Inferior parietal cortex (tissue), 1 donor: ENCODE measurements at regions not wholly inside any gene's neighbourhood (a gene's known extent, or its start where the extent isn't known, plus 50 kb on each side); places are given as distances from the start of the nearest gene placed in this dataset.
"Not testable (repeated sequence)": the region's sequence is repeated elsewhere in the genome, so short reads cannot be mapped to it uniquely, and the experiment has no call there.

Experiments
- DNase-seq: peaks from one replicate; pipeline ENCODE4 v3.0.0-alpha.2; 2016; ENCODE audit errors: extremely low spot score

GRCh38 chr4:20196476-20196875 is 55.2 kb upstream of the SLIT2 start:
- no peak for DNase-seq

- no peak for DNase-seq
Observed at GRCh38 chr4:20195071-20195885, 56.4 kb upstream of the SLIT2 start.

GRCh38 chr4:20194123-20195013 is 57.3 kb upstream of the SLIT2 start:
- DNase-seq: no peak

GRCh38 chr4:20193141-20193936 is 58.4 kb upstream of the SLIT2 start:
- DNase-seq: no peak

GRCh38 chr4:20192736-20193135 is 59.0 kb upstream of the SLIT2 start:
- no peak for DNase-seq

GRCh38 chr4:20185103-20185502 is 66.6 kb upstream of the SLIT2 start:
- no peak for DNase-seq

- not testable (repeated sequence) for DNase-seq
Observed at GRCh38 chr4:20183131-20183530, 68.6 kb upstream of the SLIT2 start.

- DNase-seq: no peak
Observed at GRCh38 chr4:20181926-20182325, 69.8 kb upstream of the SLIT2 start.

GRCh38 chr4:20180509-20180908 is 71.2 kb upstream of the SLIT2 start:
- no peak for DNase-seq

- DNase-seq: no peak
Observed at GRCh38 chr4:20178902-20179576, 72.7 kb upstream of the SLIT2 start.

GRCh38 chr4:20176881-20177280 is 74.8 kb upstream of the SLIT2 start:
- DNase-seq: no peak

GRCh38 chr4:20172070-20172760 is 79.5 kb upstream of the SLIT2 start:
- no peak for DNase-seq

GRCh38 chr4:20166544-20166943 is 85.2 kb upstream of the SLIT2 start:
- DNase-seq: no peak

GRCh38 chr4:20159516-20159915 is 92.2 kb upstream of the SLIT2 start:
- DNase-seq: no peak

GRCh38 chr4:20158195-20158594 is 93.5 kb upstream of the SLIT2 start:
- no peak for DNase-seq

GRCh38 chr4:20151436-20151835 is 100.3 kb upstream of the SLIT2 start:
- no peak for DNase-seq

GRCh38 chr4:20149143-20149542 is 102.6 kb upstream of the SLIT2 start:
- not testable (repeated sequence) for DNase-seq

GRCh38 chr4:20137176-20137575 is 114.5 kb upstream of the SLIT2 start:
- no peak for DNase-seq

- no peak for DNase-seq
Observed at GRCh38 chr4:20127626-20128025, 124.1 kb upstream of the SLIT2 start.

- DNase-seq: no peak
Observed at GRCh38 chr4:20126906-20127305, 124.8 kb upstream of the SLIT2 start.
